HG02588 (cell line): ENCODE measurements at regions not wholly inside any gene's neighbourhood (a gene's known extent, or its start where the extent isn't known, plus 50 kb on each side); places are given as distances from the start of the nearest gene placed in this dataset.

Experiments
- ATAC-seq: cut with Tn5 transposase; IDR thresholded peaks from one replicate; pipeline ENCODE4 v1.9.1; 2021; ENCODE audit warnings: mild to moderate bottlenecking, moderate library complexity; ENCODE audit not compliant: unreplicated experiment

- ATAC-seq = no peak
Observed at GRCh38 chr2:164182116-164182627, 439.1 kb downstream of the GRB14 start.

GRCh38 chr2:164178835-164179465, 442.3 kb downstream of the GRB14 start:
- no peak for ATAC-seq

- ATAC-seq = no peak
Observed at GRCh38 chr2:164164602-164165001, 428.8 kb upstream of the FIGN start.

- no peak for ATAC-seq
Observed at GRCh38 chr2:164155558-164155957, 419.8 kb upstream of the FIGN start.

GRCh38 chr2:164151522-164151921, 415.7 kb upstream of the FIGN start:
- no peak for ATAC-seq

GRCh38 chr2:164150604-164151003, 414.8 kb upstream of the FIGN start:
- no peak for ATAC-seq

GRCh38 chr2:164146441-164146840, 410.6 kb upstream of the FIGN start:
- ATAC-seq = no peak

- ATAC-seq = no peak
Observed at GRCh38 chr2:164145093-164145987, 409.5 kb upstream of the FIGN start.

- no peak for ATAC-seq
Observed at GRCh38 chr2:164143183-164143930, 407.5 kb upstream of the FIGN start.

GRCh38 chr2:164142755-164143154, 406.9 kb upstream of the FIGN start:
- no peak for ATAC-seq

GRCh38 chr2:164141271-164141670, 405.5 kb upstream of the FIGN start:
- no peak for ATAC-seq

- ATAC-seq = no peak
Observed at GRCh38 chr2:164138750-164139149, 402.9 kb upstream of the FIGN start.

GRCh38 chr2:164134336-164134735, 398.5 kb upstream of the FIGN start:
- no peak for ATAC-seq

- no peak for ATAC-seq
Observed at GRCh38 chr2:164127971-164128527, 392.2 kb upstream of the FIGN start.

GRCh38 chr2:164126960-164127660, 391.3 kb upstream of the FIGN start:
- ATAC-seq = no peak

- no peak for ATAC-seq
Observed at GRCh38 chr2:164115806-164116205, 380.0 kb upstream of the FIGN start.

- no peak for ATAC-seq
Observed at GRCh38 chr2:164114937-164115336, 379.1 kb upstream of the FIGN start.

GRCh38 chr2:164112105-164112504, 376.3 kb upstream of the FIGN start:
- no peak for ATAC-seq

- ATAC-seq = no peak
Observed at GRCh38 chr2:164110515-164110914, 374.7 kb upstream of the FIGN start.

GRCh38 chr2:164109006-164109405, 373.2 kb upstream of the FIGN start:
- ATAC-seq = no peak
